Left renal pelvis (tissue), 4 donors: ENCODE measurements at regions not wholly inside any gene's neighbourhood (a gene's known extent, or its start where the extent isn't known, plus 50 kb on each side); places are given as distances from the start of the nearest gene placed in this dataset.

Experiments
- DNase-seq, 4 donors: peaks; one replicate each; pipeline ENCODE4 v3.0.0-alpha.2; 2013; ENCODE audit warnings: low read depth in 4 of 4, low spot score in 3 of 4

GRCh38 chr2:126359494-126359893, 296.5 kb upstream of the GYPC start:
- no peak for DNase-seq

DNA sequence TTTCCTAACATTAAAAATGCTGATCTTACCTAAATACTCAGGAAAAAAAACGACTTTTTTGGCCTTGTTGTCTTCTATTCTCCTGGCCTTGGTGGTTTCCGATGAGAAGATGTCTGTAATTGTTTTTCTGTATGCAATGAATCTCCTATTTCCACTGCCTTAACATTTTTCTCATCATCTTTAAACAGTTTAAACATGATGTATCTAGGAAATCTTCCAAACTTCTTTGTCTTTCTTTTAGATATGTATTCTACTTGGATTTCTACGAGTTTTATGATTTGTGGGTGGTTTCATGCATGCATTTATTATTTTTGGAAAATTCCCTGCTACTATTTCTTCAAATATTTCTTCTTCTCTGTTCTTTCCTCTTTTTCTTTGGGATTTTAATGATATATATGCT, 288.6 kb upstream of the GYPC start:
- DNase-seq: no peak

DNA sequence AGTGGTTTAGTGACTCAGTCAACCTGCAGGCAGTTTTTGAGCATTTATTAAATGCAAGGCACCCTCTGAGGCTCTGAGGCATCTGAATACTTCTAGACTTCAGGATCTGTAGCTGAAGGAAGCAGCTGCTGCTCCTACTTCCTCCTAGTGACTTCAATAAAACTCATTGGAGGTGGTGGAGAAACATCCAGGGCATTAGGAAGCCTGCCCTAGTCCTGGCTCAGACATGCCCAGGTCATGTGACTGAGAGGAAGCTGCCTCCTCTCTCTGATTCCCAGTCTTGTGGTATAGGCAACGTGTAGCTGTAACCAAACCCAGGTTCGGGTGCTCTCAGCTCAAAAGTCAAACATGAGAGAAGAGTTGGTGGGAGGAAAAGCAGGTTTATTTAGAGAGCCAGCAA, 287.2 kb upstream of the GYPC start:
- DNase-seq: no peak

GRCh38 chr2:126370201-126370600, 285.8 kb upstream of the GYPC start:
- no peak for DNase-seq

DNA sequence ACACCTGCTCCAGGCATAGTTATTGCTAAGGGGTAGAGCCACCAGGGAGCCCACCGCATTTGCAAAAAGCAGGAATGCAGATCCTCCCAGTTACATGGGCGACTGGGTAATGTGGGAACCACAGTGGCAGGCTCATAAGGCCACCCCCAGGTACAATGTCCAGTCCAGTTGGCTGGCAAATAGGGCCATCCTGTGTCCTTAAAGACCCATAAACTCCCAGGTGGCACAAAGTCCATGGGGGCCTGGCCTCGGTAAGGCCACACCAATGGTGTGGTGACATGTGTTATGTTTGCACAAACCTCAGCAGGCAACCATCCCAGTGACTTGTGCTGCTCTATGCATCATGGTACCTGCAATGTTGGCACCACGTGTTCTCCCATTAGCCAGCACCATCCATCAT, 283.6 kb upstream of the GYPC start:
- DNase-seq: no peak

DNA sequence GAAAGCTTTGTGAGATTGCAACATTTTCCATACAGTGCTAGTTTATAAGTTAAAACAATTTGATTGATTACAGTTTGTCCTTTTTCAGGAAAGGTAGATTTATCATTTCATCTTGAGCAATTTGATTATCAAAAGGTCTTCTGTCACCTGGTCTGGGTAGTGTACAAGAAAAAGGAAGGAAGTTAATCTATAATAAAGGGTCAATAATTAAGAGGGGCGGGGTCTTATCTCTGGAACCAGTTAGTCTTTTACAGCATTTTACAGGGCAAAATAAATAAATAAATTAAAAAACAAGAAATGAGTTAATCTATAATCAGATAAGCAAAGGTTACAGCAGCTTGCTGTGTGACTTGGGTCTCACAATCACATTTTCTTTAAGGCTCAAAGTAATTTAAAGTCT, 277.8 kb upstream of the GYPC start:
- DNase-seq: peak in 1 of 4 donors; percentile 10

GRCh38 chr2:126381091-126381490, 274.9 kb upstream of the GYPC start:
- DNase-seq: no peak

DNA sequence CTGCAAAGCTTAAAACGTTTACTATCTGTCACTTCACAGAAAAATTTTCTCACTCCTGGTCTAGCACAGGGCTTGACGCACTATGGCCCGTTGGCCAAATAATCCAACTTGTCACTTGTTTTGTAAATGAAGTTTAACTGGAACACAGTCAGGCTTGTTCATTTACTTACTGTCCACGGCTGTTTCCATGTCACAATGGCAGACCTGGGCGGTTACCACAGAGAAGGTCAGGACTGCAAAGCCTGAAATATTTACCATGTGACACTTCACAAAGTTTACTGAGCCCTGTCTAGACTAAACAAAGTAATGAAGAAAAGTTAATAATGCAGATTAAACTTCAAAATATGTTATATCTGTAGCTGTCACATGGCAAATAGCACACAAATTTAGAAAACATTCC, 273.0 kb upstream of the GYPC start:
- DNase-seq: no peak

- DNase-seq: no peak
Observed at GRCh38 chr2:126383800-126384199, 272.2 kb upstream of the GYPC start.

- DNase-seq: no peak
Observed at GRCh38 chr2:126385441-126385840, 270.5 kb upstream of the GYPC start.

DNA sequence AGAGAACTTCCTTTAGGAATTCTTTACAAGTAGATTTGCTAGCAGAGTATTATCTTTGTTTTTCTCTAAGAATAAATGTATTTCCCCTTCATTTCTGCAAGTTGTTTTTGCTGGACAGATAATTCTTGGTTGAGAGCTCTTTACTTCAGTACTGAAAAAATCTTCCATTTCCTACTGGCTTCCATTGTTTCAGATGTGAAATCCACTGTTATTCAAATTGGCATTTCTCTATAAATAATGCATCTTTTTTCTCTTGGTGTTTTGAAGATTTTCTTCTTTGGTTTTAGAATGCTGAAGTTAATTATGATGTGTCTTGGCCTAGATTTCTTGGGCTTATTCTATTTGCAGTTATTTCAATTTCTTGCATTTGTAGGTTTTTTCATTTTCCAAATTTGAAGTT, 270.0 kb upstream of the GYPC start:
- no peak for DNase-seq

DNA sequence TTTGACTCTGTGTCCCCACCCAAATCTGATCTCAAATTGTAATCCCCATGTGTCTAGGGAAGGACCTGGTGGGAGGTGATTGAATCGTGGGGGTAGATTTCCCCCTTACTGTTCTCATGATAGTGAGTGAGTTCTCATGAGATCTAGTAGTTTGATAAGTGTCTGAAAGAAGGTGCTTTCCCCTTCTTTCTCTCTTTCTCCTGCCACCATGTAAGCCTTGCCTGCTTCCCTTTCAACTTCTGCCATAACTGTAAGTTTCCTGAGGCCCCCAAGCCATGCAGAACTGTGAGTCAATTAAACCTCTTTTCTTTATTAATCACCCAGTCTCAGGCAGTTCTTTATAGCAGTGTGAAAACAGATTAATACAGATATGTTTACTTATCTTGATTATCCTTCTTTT, 266.5 kb upstream of the GYPC start:
- no peak for DNase-seq

DNA sequence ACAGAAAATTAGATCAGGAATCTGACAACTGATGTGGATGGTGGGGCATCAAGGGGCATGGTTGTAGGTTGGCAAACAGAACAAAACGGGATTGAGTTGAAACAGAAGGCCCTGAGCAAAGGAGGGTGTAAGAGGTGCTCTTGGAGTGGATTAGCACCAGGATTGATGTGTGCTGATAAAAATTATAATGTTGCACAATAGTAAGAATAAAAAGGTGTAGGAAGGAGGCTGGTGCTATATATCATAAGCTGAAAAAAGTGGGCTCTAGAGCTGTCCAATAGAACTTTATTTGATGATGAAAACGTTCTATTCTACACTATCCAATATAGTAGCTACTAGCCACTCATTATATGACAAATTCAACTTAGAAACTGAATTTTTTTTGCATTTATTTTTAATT, 263.1 kb upstream of the GYPC start:
- no peak for DNase-seq

- no peak for DNase-seq
Observed at GRCh38 chr2:126399001-126399400, 257.0 kb upstream of the GYPC start.

DNA sequence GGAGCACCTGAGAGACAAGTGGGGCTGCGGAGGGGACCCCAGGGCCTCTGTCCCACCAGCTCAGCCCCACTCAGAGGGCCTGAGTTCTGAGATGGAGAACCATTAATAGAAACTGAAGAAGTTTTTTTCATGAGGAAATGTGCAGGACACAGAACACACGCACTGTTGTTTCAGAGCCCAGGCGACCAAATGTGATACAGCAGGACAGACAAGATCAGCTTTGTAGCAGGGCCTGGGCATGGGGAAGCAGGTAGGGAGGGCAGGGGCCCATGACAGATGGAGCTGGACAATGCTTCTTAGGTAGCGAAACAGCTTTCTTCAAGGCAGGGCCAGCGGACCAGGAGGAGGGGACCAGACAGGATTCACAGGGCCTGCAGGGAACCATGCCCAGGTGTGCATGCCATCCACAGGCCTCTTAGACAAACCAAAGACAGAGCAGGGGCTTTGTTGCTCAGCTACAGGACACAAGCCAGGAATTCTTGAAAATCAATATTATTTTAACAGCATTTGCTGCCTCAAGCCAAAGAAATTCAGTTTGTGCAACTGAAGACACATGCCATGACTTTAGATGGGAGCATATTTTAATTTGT, 252.8 kb upstream of the GYPC start:
- no peak for DNase-seq

GRCh38 chr2:126406267-126406666, 249.7 kb upstream of the GYPC start:
- DNase-seq: no peak

DNA sequence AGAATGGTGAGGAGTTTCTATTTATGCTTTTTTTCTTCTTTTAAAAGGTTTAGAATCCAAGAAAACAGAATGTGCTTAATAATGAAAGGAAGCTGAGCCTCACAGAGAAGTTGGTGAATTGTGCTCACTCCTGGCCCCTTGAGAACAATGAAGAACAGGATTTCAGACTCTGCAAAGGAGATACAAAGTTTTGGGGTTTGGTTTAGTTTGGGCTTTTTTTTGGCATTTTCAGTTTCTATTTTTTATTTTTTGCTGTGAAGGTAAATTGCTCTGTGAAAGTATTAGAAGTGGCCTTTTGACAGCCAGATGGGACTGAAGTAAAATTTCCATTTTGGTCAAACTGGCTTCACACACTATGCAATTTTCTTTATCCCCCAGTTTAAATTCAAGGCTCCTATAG, 247.3 kb upstream of the GYPC start:
- DNase-seq: no peak

DNA sequence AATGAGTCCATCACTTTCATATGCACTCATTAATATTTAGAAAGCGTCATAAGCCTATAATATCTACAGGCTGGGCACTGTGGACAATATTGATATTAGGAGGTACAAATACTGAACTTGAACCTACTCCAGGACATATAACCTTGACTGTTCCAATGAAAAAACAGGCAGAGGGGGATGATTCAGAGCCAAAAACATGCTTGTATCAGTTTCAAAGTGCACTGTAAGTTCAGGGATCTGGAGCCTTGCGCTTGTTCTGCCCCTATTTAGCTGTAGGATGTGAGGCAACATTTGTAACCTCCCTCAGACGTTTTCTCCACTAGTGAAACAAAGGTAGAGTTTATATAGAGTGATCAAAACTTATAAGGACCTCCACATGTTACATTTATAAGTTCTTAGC, 246.1 kb upstream of the GYPC start:
- DNase-seq: no peak

DNA sequence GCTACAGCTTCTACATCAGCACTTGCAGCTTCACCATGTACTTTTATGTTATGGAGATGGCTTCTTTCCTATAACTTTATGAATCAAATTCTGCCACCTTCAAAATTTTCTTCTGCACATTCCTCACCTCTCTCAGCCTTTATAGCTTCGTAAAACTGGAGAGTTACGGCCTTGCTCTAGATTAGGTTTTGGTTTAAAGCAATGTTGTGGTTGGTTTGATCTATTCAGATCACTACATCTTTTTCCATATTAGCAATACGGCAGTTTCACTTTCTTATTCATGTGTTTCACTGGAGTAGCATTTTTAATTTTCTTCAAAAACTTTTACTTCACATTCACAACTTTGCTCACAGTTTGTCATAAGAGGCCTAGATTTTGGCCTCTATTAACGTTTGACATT, 242.9 kb upstream of the GYPC start:
- DNase-seq: no peak

GRCh38 chr2:126419403-126419802, 236.6 kb upstream of the GYPC start:
- no peak for DNase-seq

GRCh38 chr2:126425943-126426342, 230.0 kb upstream of the GYPC start:
- DNase-seq: no peak

GRCh38 chr2:126429103-126429502, 226.9 kb upstream of the GYPC start:
- DNase-seq: no peak

- DNase-seq: no peak
Observed at GRCh38 chr2:126431136-126431535, 224.8 kb upstream of the GYPC start.
